GM12865 (cell line): ENCODE measurements at regions not wholly inside any gene's neighbourhood (a gene's known extent, or its start where the extent isn't known, plus 50 kb on each side); places are given as distances from the start of the nearest gene placed in this dataset.
"Not testable (repeated sequence)": the region's sequence is repeated elsewhere in the genome, so short reads cannot be mapped to it uniquely, and the experiment has no call there.

Experiments
- DNase-seq: peaks from one replicate; pipeline ENCODE4 v3.0.0; 2010; ENCODE audit warnings: low read depth
- H3K4me3 ChIP-seq: 2 replicates; pipeline ENCODE4 v1.5.1; 2011; ENCODE audit warnings: mild to moderate bottlenecking, low read depth, low read length, control low read depth
- CTCF ChIP-seq: IDR thresholded peaks from 2 replicates; pipeline ENCODE4 v1.5.1; 2011; ENCODE audit warnings: low read length, control low read depth, low read depth, inconsistent platforms; ENCODE audit not compliant: insufficient read depth; ENCODE audit errors: missing control alignments

GRCh38 chr4:31016322-31017061, 296.3 kb downstream of the PCDH7 start:
- no peak for TF ChIP-seq CTCF
- H3K4me3 ChIP-seq, result no peak overlapping the region
- DNase-seq, result no peak

- DNase-seq, result no peak
- no peak for TF ChIP-seq CTCF
- no peak overlapping the region for H3K4me3 ChIP-seq
These were observed 300.2 kb downstream of the PCDH7 start for GRCh38 chr4:31020363-31020762.

- no peak overlapping the region for H3K4me3 ChIP-seq
- TF ChIP-seq CTCF, result no peak
- no peak for DNase-seq
These were observed 300.8 kb downstream of the PCDH7 start for GRCh38 chr4:31021008-31021407.

- DNase-seq, result no peak
- no peak for TF ChIP-seq CTCF
- H3K4me3 ChIP-seq, result no peak overlapping the region
These were observed 302.5 kb downstream of the PCDH7 start for GRCh38 chr4:31022702-31023101.

GRCh38 chr4:31023109-31023508, 302.9 kb downstream of the PCDH7 start:
- DNase-seq, result no peak
- H3K4me3 ChIP-seq, result no peak overlapping the region
- no peak for TF ChIP-seq CTCF

- TF ChIP-seq CTCF, result no peak
- no peak overlapping the region for H3K4me3 ChIP-seq
- no peak for DNase-seq
These were observed 303.6 kb downstream of the PCDH7 start for GRCh38 chr4:31023742-31024141.

GRCh38 chr4:31024781-31025180, 304.6 kb downstream of the PCDH7 start:
- H3K4me3 ChIP-seq, DNase-seq: not testable (repeated sequence)
